Ishikawa (cell line): ENCODE measurements at regions not wholly inside any gene's neighbourhood (a gene's known extent, or its start where the extent isn't known, plus 50 kb on each side); places are given as distances from the start of the nearest gene placed in this dataset.

ENCODE experiments used
- CEBPB ChIP-seq: IDR thresholded peaks from 2 replicates; pipeline ENCODE4 v1.6.1; 2012
- CREB1 ChIP-seq: IDR thresholded peaks from 2 replicates; pipeline ENCODE4 v1.6.1; 2012; ENCODE audit warnings: low read depth
- EGR1 ChIP-seq: IDR thresholded peaks from 2 replicates; pipeline ENCODE4 v1.6.1; 2012
- EP300 ChIP-seq: IDR thresholded peaks from 2 replicates; pipeline ENCODE4 v1.6.1; 2012; ENCODE audit warnings: borderline replicate concordance
- FOXM1 ChIP-seq: IDR thresholded peaks from 2 replicates; pipeline ENCODE4 v1.6.1; 2012; ENCODE audit warnings: low read depth, borderline replicate concordance
- NFIC ChIP-seq: IDR thresholded peaks from 2 replicates; pipeline ENCODE4 v1.6.1; 2012
- RAD21 ChIP-seq: IDR thresholded peaks from 2 replicates; pipeline ENCODE4 v1.6.1; 2012; ENCODE audit warnings: low read depth
- TAF1 ChIP-seq: IDR thresholded peaks from 2 replicates; pipeline ENCODE4 v1.6.1; 2012; ENCODE audit warnings: low read depth, mild to moderate bottlenecking
- TCF12 ChIP-seq: IDR thresholded peaks from 2 replicates; pipeline ENCODE4 v1.6.1; 2012; ENCODE audit warnings: low read depth
- TEAD4 ChIP-seq: IDR thresholded peaks from 2 replicates; pipeline ENCODE4 v1.6.1; 2012
- YY1 ChIP-seq: IDR thresholded peaks from 2 replicates; pipeline ENCODE4 v1.6.1; 2012; ENCODE audit warnings: low read depth
- ZBTB7A ChIP-seq: IDR thresholded peaks from 2 replicates; pipeline ENCODE4 v1.6.1; 2012; ENCODE audit warnings: low read depth
- TF ChIP-seq, protein P1 (sequence below): IDR thresholded peaks from 2 replicates; pipeline ENCODE4 v1.6.1; 2012
- TF ChIP-seq, protein P2 (sequence below): IDR thresholded peaks from 2 replicates; pipeline ENCODE4 v1.6.1; 2012; ENCODE audit warnings: low read depth, mild to moderate bottlenecking
- TF ChIP-seq, protein P3 (sequence below): IDR thresholded peaks from 2 replicates; pipeline ENCODE4 v1.6.1; 2012

DNA sequence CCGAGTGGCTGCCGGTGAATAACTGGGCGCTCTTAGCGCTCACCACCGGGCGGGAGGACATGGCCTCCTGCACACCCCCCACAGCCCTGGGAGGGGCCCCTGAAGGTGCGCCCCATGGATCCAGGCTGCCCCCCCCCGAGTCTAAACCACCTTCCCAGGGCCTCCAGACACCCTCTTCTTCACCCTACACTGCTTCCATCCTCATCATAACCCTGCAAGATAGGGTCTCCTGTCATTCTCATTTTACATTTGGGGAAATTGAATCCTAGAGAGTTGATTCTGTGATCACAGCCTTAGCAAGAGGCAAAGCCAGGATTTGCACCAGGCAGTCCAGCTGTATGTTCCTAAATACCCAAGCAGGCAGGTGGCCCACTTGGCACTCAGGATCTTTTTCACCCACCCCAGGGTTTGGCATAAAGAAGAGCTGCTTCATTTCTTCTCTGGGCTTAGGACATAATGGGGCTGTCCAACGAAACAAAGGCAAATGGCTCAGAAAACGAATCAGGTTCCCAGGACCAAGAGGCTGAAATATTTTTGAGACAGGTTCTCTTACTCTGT lies 110.8 kb downstream of the PTPRS start:
- TF ChIP-seq EGR1 (no peak), FOXM1 (no peak), EP300 (no peak), ZBTB7A (no peak), NFIC (no peak), CEBPB (no peak), RAD21 (no peak), TAF1 (no peak), TEAD4 (no peak), YY1 (no peak)
- TF ChIP-seq, protein P1, sequence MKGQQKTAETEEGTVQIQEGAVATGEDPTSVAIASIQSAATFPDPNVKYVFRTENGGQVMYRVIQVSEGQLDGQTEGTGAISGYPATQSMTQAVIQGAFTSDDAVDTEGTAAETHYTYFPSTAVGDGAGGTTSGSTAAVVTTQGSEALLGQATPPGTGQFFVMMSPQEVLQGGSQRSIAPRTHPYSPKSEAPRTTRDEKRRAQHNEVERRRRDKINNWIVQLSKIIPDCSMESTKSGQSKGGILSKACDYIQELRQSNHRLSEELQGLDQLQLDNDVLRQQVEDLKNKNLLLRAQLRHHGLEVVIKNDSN, result no peak
- TF ChIP-seq, protein P2, sequence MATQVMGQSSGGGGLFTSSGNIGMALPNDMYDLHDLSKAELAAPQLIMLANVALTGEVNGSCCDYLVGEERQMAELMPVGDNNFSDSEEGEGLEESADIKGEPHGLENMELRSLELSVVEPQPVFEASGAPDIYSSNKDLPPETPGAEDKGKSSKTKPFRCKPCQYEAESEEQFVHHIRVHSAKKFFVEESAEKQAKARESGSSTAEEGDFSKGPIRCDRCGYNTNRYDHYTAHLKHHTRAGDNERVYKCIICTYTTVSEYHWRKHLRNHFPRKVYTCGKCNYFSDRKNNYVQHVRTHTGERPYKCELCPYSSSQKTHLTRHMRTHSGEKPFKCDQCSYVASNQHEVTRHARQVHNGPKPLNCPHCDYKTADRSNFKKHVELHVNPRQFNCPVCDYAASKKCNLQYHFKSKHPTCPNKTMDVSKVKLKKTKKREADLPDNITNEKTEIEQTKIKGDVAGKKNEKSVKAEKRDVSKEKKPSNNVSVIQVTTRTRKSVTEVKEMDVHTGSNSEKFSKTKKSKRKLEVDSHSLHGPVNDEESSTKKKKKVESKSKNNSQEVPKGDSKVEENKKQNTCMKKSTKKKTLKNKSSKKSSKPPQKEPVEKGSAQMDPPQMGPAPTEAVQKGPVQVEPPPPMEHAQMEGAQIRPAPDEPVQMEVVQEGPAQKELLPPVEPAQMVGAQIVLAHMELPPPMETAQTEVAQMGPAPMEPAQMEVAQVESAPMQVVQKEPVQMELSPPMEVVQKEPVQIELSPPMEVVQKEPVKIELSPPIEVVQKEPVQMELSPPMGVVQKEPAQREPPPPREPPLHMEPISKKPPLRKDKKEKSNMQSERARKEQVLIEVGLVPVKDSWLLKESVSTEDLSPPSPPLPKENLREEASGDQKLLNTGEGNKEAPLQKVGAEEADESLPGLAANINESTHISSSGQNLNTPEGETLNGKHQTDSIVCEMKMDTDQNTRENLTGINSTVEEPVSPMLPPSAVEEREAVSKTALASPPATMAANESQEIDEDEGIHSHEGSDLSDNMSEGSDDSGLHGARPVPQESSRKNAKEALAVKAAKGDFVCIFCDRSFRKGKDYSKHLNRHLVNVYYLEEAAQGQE, result no peak
- TF ChIP-seq, protein P3, sequence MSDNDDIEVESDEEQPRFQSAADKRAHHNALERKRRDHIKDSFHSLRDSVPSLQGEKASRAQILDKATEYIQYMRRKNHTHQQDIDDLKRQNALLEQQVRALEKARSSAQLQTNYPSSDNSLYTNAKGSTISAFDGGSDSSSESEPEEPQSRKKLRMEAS, result no peak

DNA sequence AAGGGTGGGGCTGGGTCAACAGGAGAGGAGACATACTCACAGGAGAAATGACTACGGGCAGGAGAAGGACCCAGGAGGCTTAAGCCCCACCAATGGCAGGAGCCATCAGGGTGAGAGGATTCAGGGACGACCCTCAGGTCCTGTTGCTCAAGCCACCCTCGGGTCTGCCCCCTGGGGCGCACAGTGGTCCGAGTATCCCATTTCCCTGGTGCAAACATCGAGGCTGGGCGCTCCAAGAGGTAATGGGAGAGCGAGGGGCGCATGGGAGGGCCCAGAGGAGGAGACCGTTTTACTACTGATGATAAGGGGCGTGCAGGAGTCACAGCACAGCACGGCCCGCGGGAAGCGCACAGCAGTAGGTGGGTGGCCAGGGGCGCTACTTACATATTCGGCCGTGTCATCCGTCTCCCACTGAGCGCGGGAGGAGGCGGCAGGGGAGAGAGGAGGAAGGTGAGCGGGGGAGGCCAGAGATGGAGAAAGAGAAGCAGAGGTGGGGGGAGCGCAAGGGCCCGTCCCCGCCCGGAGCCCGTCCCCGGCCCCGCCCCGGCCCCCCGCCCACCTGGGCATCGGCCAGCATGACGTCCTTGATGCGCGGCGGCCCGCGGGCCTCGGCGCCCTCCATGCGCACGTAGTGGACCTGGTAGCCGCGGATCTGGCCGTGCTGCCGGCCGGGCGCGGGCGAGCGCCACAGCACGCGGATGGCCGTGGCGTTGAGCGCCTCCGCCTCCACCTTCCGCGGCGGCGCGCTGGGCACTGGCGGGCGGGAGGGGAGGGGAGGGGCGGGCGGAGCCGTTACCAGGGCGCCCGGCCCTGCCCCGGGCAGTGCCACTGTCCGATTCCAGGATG lies 111.5 kb downstream of the PTPRS start:
- TF ChIP-seq, protein P3, result peak; percentile 32; the same call in 1 of the 2 replicates
- TF ChIP-seq, protein P2, result no peak

DNA sequence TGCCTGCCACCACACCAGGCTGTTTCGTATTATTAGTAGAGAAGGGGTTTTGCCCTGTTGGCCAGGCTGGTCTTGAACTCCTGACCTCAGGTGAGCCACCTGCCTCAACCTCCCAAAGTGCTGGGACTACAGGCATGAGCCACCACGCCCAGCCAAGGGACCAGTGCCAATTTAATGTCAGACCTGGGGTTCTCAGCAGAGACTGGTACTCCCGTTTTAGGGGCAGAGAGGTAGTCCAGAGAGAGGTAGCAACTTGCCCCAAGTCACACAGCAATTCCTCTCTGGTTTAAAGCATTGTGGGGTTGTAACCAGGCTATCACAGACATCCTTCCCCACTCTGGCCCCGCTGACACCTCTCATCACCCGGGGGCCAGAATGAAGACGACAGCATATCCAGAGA lies 112.1 kb downstream of the PTPRS start:
- TF ChIP-seq ZBTB7A (no peak), TAF1 (no peak), NFIC (no peak), TCF12 (no peak), RAD21 (no peak), TEAD4 (no peak), CREB1 (no peak), EGR1 (no peak), EP300 (no peak), CEBPB (no peak), FOXM1 (no peak), YY1 (no peak)
- TF ChIP-seq, protein P3, result no peak
- TF ChIP-seq, protein P2, result no peak
- TF ChIP-seq, protein P1, result no peak

DNA sequence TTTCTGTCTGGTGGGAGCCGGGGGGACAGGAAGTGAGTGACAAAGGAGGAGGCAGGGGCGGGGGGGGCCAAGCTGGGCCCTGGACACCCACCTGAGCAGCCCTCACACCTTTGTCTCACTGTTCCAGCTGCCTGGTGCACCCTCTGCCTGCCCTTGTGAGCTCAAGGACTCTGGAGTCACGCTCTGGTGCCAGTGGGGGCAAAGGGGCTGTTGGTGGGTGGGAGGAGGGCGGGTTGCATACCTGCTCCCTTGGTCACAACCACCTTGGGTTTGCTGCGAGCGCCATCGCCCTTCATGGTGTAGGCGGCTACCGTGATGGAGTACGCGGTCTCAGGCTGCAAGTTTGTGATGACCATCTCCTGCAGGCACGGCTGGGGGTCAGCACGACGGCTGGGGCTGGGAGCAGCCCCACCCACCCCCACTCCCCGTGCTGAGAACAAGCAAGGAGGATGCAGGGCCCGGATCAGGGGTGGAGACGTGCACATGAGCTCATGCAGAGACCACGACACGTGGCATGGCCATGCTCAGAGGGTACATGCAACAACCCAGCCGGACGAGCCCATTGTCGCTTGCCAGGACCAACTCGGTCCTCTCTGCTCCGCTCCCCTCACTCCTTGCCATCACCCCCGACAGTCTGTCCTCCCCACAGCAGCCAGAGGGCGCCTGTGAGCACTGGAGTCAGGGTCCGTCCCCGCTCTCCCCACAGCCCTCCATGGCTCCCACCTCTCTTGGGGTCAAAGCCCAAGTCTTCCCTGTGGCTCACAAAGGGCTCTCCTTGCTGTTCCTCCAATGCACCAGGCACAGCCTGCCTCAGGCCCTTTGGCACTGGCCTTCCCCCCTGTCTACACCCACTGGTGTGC lies 114.9 kb downstream of the PTPRS start:
- TF ChIP-seq, protein P2, result no peak
- peak; percentile 50 for TF ChIP-seq RAD21
